CD14-positive monocyte (primary cell): ENCODE measurements at regions not wholly inside any gene's neighbourhood (a gene's known extent, or its start where the extent isn't known, plus 50 kb on each side); places are given as distances from the start of the nearest gene placed in this dataset.

Experiments used
- DNase-seq, 3 donors: peaks; one replicate each; pipeline ENCODE4 v3.0.0-alpha.2; 2011 to 2022
- H2AFZ ChIP-seq: 2 replicates; pipeline ENCODE4 v1.6.0; 2012; ENCODE audit warnings: mild to moderate bottlenecking, low read depth, low read length, inconsistent platforms; ENCODE audit not compliant: insufficient read depth, poor library complexity, severe bottlenecking
- H3K27ac ChIP-seq, 2 donors: 1 replicate in 1 of 2; 2 replicates in 1 of 2; pipeline ENCODE4 v1.5.1; 2012 to 2013; ENCODE audit warnings: low read length in 2 of 2, control low read depth in 1 of 2, inconsistent platforms in 1 of 2, low read depth in 1 of 2, mild to moderate bottlenecking in 1 of 2
- H3K27me3 ChIP-seq, 2 donors: one replicate each; pipeline versions ENCODE4 v1.6.0 to v1.6.1; 2011 to 2013; ENCODE audit warnings: low read length in 2 of 2; ENCODE audit not compliant: control insufficient read depth in 2 of 2, insufficient read depth in 2 of 2
- H3K36me3 ChIP-seq, 2 donors: replicated peaks in 1 of 2; 1 replicate in 1 of 2; 2 replicates in 1 of 2; pipeline versions ENCODE4 v1.5.1 to v1.6.1; 2012 to 2013; ENCODE audit warnings: low read length in 2 of 2, control low read depth in 1 of 2, inconsistent platforms in 1 of 2, mild to moderate bottlenecking in 1 of 2; ENCODE audit not compliant: insufficient read depth in 2 of 2, control insufficient read depth in 1 of 2
- H3K4me1 ChIP-seq, 2 donors: 1 replicate in 1 of 2; 2 replicates in 1 of 2; pipeline versions ENCODE4 v1.5.1 to v1.6.1; 2012 to 2013; ENCODE audit warnings: low read length in 2 of 2, control low read depth in 1 of 2, inconsistent platforms in 1 of 2, mild to moderate bottlenecking in 1 of 2, moderate library complexity in 1 of 2; ENCODE audit not compliant: insufficient read depth in 2 of 2, control insufficient read depth in 1 of 2
- H3K4me2 ChIP-seq: replicated peaks from 2 replicates; pipeline ENCODE3; 2012; ENCODE audit warnings: low read length, moderate library complexity, mild to moderate bottlenecking; ENCODE audit not compliant: poor library complexity, severe bottlenecking; ENCODE audit errors: extremely low read depth
- H3K4me3 ChIP-seq, 3 experiments: fragments of 200-600 bp in 1 of 3; sonication (generic) in 1 of 3; replicated peaks in 1 of 3; 1 replicate in 2 of 3; 2 replicates in 1 of 3; pipeline ENCODE4 v1.5.1; 2011 to 2013; ENCODE audit warnings: low read length in 3 of 3, mild to moderate bottlenecking in 3 of 3, control low read depth in 2 of 3, low read depth in 2 of 3, inconsistent platforms in 1 of 3, moderate library complexity in 1 of 3
- H3K79me2 ChIP-seq: 2 replicates; pipeline ENCODE4 v1.6.0; 2012; ENCODE audit warnings: mild to moderate bottlenecking, control low read depth, inconsistent platforms, low read length, moderate library complexity; ENCODE audit not compliant: insufficient read depth
- H3K9ac ChIP-seq: 2 replicates; pipeline ENCODE4 v1.6.0; 2017; ENCODE audit warnings: low read length, mild to moderate bottlenecking; ENCODE audit not compliant: insufficient read depth, poor library complexity, severe bottlenecking
- H3K9me3 ChIP-seq, 2 donors: replicated peaks in 1 of 2; 1 replicate in 1 of 2; 2 replicates in 1 of 2; pipeline versions ENCODE4 v1.5.1 to v1.6.1; 2012 to 2013; ENCODE audit warnings: low read length in 2 of 2, control low read depth in 1 of 2; ENCODE audit not compliant: control insufficient read depth in 1 of 2, insufficient read depth in 1 of 2
- H4K20me1 ChIP-seq: 2 replicates; pipeline ENCODE4 v1.6.0; 2012; ENCODE audit warnings: mild to moderate bottlenecking, low read length, control low read depth, moderate library complexity; ENCODE audit not compliant: insufficient read depth
- H3K27ac Mint-ChIP-seq, 7 donors: one replicate each; pipeline ENCODE4 v1.8.0; 2020; ENCODE audit warnings: mild to moderate bottlenecking in 7 of 7, mixed read lengths in 7 of 7, moderate library complexity in 6 of 7, inconsistent platforms in 2 of 7
- H3K27me3 Mint-ChIP-seq, 3 donors: one replicate each; pipeline ENCODE4 v1.8.0; 2021 to 2022; ENCODE audit warnings: low read depth in 3 of 3, mild to moderate bottlenecking in 3 of 3, mixed read lengths in 3 of 3, moderate library complexity in 3 of 3, inconsistent platforms in 1 of 3
- H3K36me3 Mint-ChIP-seq, 2 donors: one replicate each; pipeline ENCODE4 v1.8.0; 2020; ENCODE audit warnings: mixed read lengths in 2 of 2, inconsistent platforms in 1 of 2, mild to moderate bottlenecking in 1 of 2
- H3K4me1 Mint-ChIP-seq: one replicate; pipeline ENCODE4 v1.8.0; 2020; ENCODE audit warnings: mild to moderate bottlenecking, mixed read lengths
- H3K4me3 Mint-ChIP-seq, 2 donors: one replicate each; pipeline ENCODE4 v1.8.0; 2020; ENCODE audit warnings: mild to moderate bottlenecking in 2 of 2, mixed read lengths in 2 of 2, moderate library complexity in 1 of 2
- H3K9me3 Mint-ChIP-seq, 7 donors: one replicate each; pipeline ENCODE4 v1.8.0; 2020 to 2022; ENCODE audit warnings: mixed read lengths in 7 of 7, mild to moderate bottlenecking in 6 of 7, moderate library complexity in 6 of 7, inconsistent platforms in 2 of 7
- CTCF ChIP-seq: fragments of 200-600 bp; IDR thresholded peaks from one replicate; pipeline ENCODE4 v1.8.0; 2022; ENCODE audit warnings: antibody characterized with exemption, mild to moderate bottlenecking
- WGBS: methylation state at CpG from one replicate; pipeline ENCODE4 v1.1.5; 2013; ENCODE audit warnings: missing lambda C conversion rate; ENCODE audit not compliant: insufficient coverage; 5-methylcytosine and 5-hydroxymethylcytosine counted together
- intact Hi-C, 2 donors: fragments of 100-400 bp; cut with micrococcal nuclease; formaldehyde crosslinking; loops; one replicate each; pipeline versions ENCODE4 v1.15.0 to v1.15.1; 2023

- Histone ChIP-seq H3K4me2 (no peak overlapping the region), H3K27me3 (no peaks in the 10 kb centered on the region), H3K9ac (no peak overlapping the region), H2AFZ (no peak overlapping the region), H3K79me2 (no peaks in the 10 kb centered on the region), H3K4me1 (no peaks in the 10 kb centered on the region), H3K36me3 (no peaks in the 10 kb centered on the region), H3K27ac (no peak overlapping the region), H3K9me3 (no peaks in the 10 kb centered on the region), H4K20me1 (no peaks in the 10 kb centered on the region), H3K4me3 (no peak overlapping the region)
- Mint-ChIP-seq H3K36me3 (no peaks in the 10 kb centered on the region), H3K4me3 (no peak overlapping the region), H3K27me3 (peaks cover 0 to 1% (median 0%) of the 10 kb centered on the region in 3 donors), H3K4me1 (no peaks in the 10 kb centered on the region), H3K9me3 (no peaks in the 10 kb centered on the region), H3K27ac (no peak overlapping the region)
- no peak for TF ChIP-seq CTCF
- DNase-seq = no peak
- 100% methylated on average over 1 of the region's 3 CpGs for WGBS
- intact Hi-C loops = no loop called here
Observed at GRCh38 chr4:117481742-117482141, 396.4 kb upstream of the TRAM1L1 start.

- no peak overlapping the region for H3K4me3 Mint-ChIP-seq
- H3K4me2 ChIP-seq = no peak overlapping the region
- peaks cover 0 to 1% (median 0%) of the 10 kb centered on the region in 3 donors for H3K27me3 Mint-ChIP-seq
- H3K9me3 Mint-ChIP-seq = no peaks in the 10 kb centered on the region
- no peaks in the 10 kb centered on the region for H3K36me3 ChIP-seq
- H3K9me3 ChIP-seq = no peaks in the 10 kb centered on the region
- H3K4me1 Mint-ChIP-seq = no peaks in the 10 kb centered on the region
- H3K36me3 Mint-ChIP-seq = no peaks in the 10 kb centered on the region
- intact Hi-C loops = no loop called here
- H3K27ac ChIP-seq = no peak overlapping the region
- H2AFZ ChIP-seq = no peak overlapping the region
- TF ChIP-seq CTCF = no peak
- no peaks in the 10 kb centered on the region for H3K4me1 ChIP-seq
- no peaks in the 10 kb centered on the region for H3K79me2 ChIP-seq
- no peak overlapping the region for H3K9ac ChIP-seq
- no peaks in the 10 kb centered on the region for H3K27me3 ChIP-seq
- H4K20me1 ChIP-seq = no peaks in the 10 kb centered on the region
- no peak for DNase-seq
- WGBS = 100% methylated on average over 1 of the region's 7 CpGs
- no peak overlapping the region for H3K27ac Mint-ChIP-seq
- no peak overlapping the region for H3K4me3 ChIP-seq
Observed at GRCh38 chr4:117488692-117489091, 403.3 kb upstream of the TRAM1L1 start.
